ENCODE measurements at regions not wholly inside any gene's neighbourhood (a gene's known extent, or its start where the extent isn't known, plus 50 kb on each side); places are given as distances from the start of the nearest gene placed in this dataset.

DNA sequence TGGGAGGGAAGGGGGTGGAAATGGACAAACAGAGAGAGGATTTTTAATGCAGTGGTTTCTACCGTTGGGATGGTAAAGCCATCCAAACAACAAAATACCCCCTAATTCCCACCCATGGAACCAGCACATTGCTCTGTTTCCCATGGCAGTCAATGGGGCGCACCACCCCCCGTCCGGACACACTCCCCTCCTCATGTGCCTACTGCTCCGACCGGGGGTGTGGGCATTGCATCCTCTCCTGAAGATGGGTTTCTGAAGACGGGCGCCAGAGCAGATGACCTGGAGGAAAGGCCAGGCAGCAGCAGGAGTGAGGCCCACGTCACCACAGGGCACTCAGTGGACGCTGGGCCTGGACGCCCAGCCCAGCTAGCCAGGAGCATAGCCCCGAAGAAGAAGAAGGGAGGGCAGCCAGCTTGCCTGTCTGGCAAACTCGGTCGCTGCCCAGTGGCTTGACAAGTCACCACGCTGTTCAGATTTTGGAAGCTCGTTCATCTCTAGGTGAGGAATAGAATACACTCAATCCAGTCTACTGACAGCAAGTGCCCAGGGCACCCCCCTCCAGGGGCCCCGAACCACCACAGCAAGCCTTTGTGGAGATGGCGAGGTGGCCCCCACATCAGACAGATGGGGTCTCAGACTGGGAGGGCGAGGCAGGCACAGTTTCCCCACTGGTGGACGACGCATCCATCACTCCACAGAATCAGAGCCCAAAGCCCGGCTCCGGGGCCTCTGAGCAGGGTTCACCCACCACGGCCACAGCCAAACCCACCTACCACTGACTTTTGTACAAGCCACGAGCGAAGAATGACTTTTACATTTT, 296.2 kb upstream of the SALL3 start:
- ATAC-seq: no peak
- no peak for TF ChIP-seq ARNTL (CRISPR knock-in tag; IDR thresholded peaks at IDR 0.05; ENCODE audit: borderline replicate concordance, low read depth)
- TF ChIP-seq ESRRG (CRISPR knock-in tag; IDR thresholded peaks at IDR 0.05): no peak
- TF ChIP-seq, protein P1, sequence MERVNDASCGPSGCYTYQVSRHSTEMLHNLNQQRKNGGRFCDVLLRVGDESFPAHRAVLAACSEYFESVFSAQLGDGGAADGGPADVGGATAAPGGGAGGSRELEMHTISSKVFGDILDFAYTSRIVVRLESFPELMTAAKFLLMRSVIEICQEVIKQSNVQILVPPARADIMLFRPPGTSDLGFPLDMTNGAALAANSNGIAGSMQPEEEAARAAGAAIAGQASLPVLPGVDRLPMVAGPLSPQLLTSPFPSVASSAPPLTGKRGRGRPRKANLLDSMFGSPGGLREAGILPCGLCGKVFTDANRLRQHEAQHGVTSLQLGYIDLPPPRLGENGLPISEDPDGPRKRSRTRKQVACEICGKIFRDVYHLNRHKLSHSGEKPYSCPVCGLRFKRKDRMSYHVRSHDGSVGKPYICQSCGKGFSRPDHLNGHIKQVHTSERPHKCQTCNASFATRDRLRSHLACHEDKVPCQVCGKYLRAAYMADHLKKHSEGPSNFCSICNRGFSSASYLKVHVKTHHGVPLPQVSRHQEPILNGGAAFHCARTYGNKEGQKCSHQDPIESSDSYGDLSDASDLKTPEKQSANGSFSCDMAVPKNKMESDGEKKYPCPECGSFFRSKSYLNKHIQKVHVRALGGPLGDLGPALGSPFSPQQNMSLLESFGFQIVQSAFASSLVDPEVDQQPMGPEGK (CRISPR knock-in tag; IDR thresholded peaks at IDR 0.05; ENCODE audit: borderline replicate concordance): no peak
- no peak for TF ChIP-seq BACH2 (CRISPR knock-in tag; IDR thresholded peaks at IDR 0.05; ENCODE audit: borderline replicate concordance)
- TF ChIP-seq ZNF8 (CRISPR knock-in tag; IDR thresholded peaks at IDR 0.05): no peak
- TF ChIP-seq ISL1 (CRISPR knock-in tag; IDR thresholded peaks at IDR 0.05): no peak
- no peak for TF ChIP-seq ZC3H10 (CRISPR knock-in tag; IDR thresholded peaks at IDR 0.05)
- no peak for TF ChIP-seq ZFP30 (CRISPR knock-in tag; IDR thresholded peaks at IDR 0.05)
- TF ChIP-seq GLIS3 (CRISPR knock-in tag; IDR thresholded peaks at IDR 0.05): no peak
- TF ChIP-seq RARB (CRISPR knock-in tag; IDR thresholded peaks at IDR 0.05): no peak
- TF ChIP-seq ZFP3 (CRISPR knock-in tag; IDR thresholded peaks at IDR 0.05): no peak

DNA sequence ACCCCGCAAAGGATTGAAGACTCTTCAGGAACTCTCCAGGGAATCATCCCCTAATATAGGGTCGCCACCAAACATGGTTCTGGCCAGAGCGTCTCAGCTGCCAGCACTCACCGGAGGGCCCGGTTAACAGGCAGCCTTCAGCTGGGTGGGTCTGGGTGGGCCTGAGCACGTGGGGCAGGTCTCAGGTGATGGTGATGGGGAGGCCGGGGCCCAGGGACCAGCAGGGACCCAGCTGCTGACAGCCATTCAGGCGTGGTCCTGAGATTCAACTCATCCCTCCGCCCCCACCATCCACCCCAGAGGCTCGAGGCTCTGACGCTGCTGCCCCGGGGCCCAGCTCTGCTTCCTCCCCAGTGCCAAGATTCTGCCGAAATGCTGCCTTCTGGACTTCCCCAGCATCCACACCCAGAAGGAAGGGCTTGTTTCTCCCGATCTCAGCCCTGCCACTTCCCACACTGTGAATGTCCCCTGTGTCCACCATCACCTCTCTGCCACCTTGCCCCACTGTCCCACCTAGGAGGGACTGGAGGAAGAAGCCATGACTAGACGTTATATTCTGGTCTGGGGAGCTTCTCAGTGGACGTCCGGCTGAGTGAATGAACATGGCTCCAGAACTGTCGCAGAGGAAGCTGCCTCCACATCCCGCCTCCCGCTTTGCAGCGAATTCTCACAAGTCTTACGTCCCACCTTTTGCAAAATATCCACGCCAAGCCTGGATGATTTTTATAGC, 294.2 kb upstream of the SALL3 start:
- ATAC-seq: no peak
- TF ChIP-seq, protein P2, sequence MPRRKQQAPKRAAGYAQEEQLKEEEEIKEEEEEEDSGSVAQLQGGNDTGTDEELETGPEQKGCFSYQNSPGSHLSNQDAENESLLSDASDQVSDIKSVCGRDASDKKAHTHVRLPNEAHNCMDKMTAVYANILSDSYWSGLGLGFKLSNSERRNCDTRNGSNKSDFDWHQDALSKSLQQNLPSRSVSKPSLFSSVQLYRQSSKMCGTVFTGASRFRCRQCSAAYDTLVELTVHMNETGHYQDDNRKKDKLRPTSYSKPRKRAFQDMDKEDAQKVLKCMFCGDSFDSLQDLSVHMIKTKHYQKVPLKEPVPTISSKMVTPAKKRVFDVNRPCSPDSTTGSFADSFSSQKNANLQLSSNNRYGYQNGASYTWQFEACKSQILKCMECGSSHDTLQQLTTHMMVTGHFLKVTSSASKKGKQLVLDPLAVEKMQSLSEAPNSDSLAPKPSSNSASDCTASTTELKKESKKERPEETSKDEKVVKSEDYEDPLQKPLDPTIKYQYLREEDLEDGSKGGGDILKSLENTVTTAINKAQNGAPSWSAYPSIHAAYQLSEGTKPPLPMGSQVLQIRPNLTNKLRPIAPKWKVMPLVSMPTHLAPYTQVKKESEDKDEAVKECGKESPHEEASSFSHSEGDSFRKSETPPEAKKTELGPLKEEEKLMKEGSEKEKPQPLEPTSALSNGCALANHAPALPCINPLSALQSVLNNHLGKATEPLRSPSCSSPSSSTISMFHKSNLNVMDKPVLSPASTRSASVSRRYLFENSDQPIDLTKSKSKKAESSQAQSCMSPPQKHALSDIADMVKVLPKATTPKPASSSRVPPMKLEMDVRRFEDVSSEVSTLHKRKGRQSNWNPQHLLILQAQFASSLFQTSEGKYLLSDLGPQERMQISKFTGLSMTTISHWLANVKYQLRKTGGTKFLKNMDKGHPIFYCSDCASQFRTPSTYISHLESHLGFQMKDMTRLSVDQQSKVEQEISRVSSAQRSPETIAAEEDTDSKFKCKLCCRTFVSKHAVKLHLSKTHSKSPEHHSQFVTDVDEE (CRISPR knock-in tag; IDR thresholded peaks at IDR 0.05): no peak
- TF ChIP-seq ARNTL (CRISPR knock-in tag; IDR thresholded peaks at IDR 0.05; ENCODE audit: borderline replicate concordance, low read depth) (no peak), TOX (CRISPR knock-in tag; IDR thresholded peaks at IDR 0.05; ENCODE audit: borderline replicate concordance) (no peak), ISL1 (CRISPR knock-in tag; IDR thresholded peaks at IDR 0.05) (no peak), ESRRG (CRISPR knock-in tag; IDR thresholded peaks at IDR 0.05) (no peak), ZNF8 (CRISPR knock-in tag; IDR thresholded peaks at IDR 0.05) (no peak), ZNF70 (CRISPR knock-in tag; IDR thresholded peaks at IDR 0.05) (no peak), ZFP3 (CRISPR knock-in tag; IDR thresholded peaks at IDR 0.05) (no peak), CSDC2 (CRISPR knock-in tag; IDR thresholded peaks at IDR 0.05) (no peak), RARB (CRISPR knock-in tag; IDR thresholded peaks at IDR 0.05) (no peak), ZNF565 (CRISPR knock-in tag; conservative IDR thresholded peaks at IDR 0.05; ENCODE audit: low read depth) (no peak), ZFP30 (CRISPR knock-in tag; IDR thresholded peaks at IDR 0.05) (no peak), BACH2 (CRISPR knock-in tag; IDR thresholded peaks at IDR 0.05; ENCODE audit: borderline replicate concordance) (no peak), PPARA (CRISPR knock-in tag; IDR thresholded peaks at IDR 0.05; ENCODE audit: borderline replicate concordance) (no peak), TCF4 (CRISPR knock-in tag; IDR thresholded peaks at IDR 0.05; ENCODE audit: borderline replicate concordance) (no peak)
- TF ChIP-seq, protein P3, sequence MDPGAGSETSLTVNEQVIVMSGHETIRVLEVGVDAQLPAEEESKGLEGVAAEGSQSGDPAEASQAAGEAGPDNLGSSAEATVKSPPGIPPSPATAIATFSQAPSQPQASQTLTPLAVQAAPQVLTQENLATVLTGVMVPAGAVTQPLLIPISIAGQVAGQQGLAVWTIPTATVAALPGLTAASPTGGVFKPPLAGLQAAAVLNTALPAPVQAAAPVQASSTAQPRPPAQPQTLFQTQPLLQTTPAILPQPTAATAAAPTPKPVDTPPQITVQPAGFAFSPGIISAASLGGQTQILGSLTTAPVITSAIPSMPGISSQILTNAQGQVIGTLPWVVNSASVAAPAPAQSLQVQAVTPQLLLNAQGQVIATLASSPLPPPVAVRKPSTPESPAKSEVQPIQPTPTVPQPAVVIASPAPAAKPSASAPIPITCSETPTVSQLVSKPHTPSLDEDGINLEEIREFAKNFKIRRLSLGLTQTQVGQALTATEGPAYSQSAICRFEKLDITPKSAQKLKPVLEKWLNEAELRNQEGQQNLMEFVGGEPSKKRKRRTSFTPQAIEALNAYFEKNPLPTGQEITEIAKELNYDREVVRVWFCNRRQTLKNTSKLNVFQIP (CRISPR knock-in tag; IDR thresholded peaks at IDR 0.05; ENCODE audit: borderline replicate concordance, low read depth): no peak
- TF ChIP-seq, protein P4, sequence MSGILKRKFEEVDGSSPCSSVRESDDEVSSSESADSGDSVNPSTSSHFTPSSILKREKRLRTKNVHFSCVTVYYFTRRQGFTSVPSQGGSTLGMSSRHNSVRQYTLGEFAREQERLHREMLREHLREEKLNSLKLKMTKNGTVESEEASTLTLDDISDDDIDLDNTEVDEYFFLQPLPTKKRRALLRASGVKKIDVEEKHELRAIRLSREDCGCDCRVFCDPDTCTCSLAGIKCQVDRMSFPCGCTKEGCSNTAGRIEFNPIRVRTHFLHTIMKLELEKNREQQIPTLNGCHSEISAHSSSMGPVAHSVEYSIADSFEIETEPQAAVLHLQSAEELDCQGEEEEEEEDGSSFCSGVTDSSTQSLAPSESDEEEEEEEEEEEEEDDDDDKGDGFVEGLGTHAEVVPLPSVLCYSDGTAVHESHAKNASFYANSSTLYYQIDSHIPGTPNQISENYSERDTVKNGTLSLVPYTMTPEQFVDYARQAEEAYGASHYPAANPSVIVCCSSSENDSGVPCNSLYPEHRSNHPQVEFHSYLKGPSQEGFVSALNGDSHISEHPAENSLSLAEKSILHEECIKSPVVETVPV (CRISPR knock-in tag; IDR thresholded peaks at IDR 0.05): no peak
- TF ChIP-seq, protein P5, sequence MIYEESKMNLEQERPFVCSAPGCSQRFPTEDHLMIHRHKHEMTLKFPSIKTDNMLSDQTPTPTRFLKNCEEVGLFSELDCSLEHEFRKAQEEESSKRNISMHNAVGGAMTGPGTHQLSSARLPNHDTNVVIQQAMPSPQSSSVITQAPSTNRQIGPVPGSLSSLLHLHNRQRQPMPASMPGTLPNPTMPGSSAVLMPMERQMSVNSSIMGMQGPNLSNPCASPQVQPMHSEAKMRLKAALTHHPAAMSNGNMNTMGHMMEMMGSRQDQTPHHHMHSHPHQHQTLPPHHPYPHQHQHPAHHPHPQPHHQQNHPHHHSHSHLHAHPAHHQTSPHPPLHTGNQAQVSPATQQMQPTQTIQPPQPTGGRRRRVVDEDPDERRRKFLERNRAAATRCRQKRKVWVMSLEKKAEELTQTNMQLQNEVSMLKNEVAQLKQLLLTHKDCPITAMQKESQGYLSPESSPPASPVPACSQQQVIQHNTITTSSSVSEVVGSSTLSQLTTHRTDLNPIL (CRISPR knock-in tag; IDR thresholded peaks at IDR 0.05; ENCODE audit: low read depth): no peak
